Activated CD8-positive, alpha-beta memory T cell treated with anti-CD3 and anti-CD28 coated beads for 48 hours (primary cell): ENCODE measurements at regions not wholly inside any gene's neighbourhood (a gene's known extent, or its start where the extent isn't known, plus 50 kb on each side); places are given as distances from the start of the nearest gene placed in this dataset.
"Not testable (repeated sequence)": the region's sequence is repeated elsewhere in the genome, so short reads cannot be mapped to it uniquely, and the experiment has no call there.

Experiments
- DNase-seq, 3 experiments: peaks; one replicate each; pipeline ENCODE4 v3.0.0-alpha.2; 2020; ENCODE audit warnings: low read depth in 2 of 3, low spot score in 2 of 3

DNA sequence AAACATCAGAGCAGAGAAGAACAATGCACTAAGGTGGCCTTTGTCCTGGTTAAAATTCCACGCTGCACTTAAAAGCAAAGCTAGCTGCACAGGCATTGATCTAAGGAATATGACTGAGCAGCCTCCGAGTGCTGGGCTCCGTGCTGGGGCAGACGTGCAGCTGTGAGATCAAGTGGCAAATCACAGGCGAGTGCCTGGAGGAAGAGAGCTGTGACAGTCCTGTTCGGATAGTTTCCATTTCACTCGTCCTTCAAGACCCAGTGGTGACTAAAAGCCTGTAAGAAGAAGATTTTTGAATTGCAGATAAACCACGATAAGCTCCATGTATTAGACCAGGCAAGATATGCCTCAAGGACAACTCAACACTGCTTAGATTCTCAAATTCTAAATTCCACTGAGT, 247.9 kb downstream of the ANKRD60 start:
- DNase-seq: no peak

DNA sequence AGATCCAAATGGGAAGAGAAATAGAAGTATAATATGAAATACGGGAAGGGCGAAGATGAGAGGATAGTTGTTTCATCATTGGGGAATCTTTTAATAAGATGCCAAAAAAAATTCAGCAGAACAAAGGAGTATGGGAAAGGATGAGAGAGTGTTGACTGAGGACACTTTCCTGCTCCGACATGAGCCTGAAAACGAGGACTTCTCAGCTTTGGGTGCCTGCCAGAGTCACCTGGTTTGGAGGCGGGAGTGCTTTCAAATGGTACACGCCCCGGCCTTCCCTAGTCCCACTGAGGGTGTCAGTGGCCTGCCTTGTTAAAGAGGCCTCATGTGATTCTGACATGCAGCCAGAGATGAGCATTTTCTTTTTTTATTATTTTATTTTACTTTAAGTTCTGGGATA, 250.9 kb downstream of the ANKRD60 start:
- no peak for DNase-seq

DNA sequence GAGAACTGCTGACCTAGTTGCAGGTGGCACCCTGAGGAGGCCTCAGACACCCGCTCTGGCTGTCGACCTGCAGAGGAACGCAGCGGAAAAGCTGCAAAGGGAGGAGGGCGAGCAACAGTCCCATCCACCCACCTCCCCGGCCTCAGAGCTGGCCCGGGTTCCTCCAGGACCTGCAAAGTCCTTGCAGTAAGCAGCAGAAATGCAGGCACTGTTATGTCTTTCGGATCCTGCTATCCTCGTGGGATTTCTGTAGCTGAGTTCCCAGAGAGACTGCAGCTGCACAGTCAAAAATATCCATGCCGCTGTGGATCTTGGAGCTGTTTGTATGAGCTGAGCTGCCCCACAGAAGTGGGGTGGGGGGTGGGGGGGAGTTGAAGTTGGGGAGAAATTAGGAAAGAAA, 251.3 kb downstream of the ANKRD60 start:
- DNase-seq: no peak

DNA sequence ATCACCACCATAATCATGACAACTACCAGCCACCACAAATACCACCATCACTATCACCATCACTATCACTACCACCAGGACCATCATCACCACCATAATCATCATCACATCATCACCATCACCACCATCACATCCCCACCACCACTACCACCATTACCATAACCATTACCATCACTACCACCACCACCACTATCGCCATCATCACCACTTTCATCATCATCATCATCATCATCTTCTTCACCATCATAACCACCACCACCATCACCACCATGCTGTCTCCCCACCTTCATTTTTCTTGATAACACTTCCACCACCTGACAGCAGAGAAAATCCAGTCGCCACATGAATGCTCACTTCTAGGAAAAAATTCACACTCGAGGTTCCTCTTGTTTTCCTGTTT, 253.6 kb downstream of the ANKRD60 start:
- DNase-seq: no peak

DNA sequence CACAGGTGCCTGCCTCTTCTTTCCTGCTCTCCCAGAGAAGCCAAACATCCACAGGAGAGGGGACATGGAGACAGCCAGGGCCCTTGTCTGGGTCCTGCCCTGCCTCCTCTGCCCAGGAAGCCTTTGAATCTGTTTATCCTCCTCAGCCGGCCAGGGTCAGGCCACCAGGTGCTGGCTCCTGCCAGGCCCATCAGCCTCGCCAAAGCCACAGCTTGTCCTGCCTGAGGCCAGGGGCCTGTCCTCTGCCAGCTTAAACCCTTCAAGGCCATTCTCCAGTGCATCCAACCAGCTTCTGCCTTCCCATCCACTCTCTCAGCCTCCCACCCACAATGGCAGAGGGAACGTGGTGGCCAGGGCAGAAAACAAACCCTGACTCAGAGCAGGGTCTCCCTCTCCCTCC, 254.6 kb downstream of the ANKRD60 start:
- no peak for DNase-seq

DNA sequence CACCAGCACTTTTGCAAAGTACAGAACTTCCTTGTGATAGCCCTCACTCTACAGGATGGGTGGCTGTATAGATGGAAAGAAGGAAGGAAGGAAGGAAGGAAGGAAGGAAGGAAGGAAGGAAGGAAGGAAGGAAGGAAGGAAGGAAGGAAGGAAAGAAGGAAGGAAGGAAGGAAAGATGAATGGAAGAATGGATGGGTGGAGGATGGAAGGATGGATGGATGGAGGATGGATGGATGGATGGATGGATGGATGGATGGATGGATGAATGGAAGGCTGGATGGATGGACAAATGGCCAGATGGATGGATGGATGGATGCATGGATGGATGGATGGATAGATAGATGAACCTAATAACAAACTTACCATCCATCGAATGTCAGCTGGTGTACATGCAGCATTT, 256.9 kb downstream of the ANKRD60 start:
- not testable (repeated sequence) for DNase-seq

DNA sequence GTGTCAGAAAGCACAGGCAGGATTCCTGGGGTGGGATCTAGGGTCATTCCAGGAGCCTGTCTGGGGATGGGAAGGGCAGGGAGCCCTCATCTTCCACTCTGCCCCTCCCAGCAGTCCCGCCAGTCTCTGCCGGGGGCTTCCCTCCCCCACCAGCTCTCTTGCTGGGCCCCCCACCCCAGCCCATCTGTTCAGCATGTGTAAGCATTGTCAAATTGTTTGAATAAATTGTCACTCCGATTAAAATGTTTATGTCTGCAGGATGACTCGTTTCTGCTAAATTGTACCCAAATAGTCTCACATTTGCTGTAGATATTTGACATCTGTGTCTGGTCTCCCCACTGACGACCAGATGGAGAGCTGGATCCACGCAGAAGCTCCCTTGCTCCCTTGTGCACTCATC, 257.6 kb downstream of the ANKRD60 start:
- no peak for DNase-seq

DNA sequence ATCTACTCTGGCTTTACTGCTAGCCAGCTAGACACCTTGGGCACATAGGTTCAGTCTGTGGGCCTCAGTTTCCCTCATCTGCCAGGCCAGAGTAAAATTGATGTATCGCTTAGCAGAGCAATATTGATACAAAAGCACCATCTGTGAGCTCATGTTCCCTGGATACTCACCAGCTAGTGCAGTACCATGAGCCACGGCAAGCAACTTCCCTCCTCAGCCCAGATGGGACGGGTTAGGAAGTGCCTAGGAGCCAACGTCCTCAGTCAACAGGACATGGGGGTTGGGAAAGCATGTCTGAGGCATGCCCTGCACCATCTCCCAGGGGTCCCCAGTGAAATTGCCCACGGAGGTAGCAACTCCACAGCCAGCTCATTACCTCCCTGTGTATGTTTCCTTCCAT, 258.3 kb downstream of the ANKRD60 start:
- no peak for DNase-seq

DNA sequence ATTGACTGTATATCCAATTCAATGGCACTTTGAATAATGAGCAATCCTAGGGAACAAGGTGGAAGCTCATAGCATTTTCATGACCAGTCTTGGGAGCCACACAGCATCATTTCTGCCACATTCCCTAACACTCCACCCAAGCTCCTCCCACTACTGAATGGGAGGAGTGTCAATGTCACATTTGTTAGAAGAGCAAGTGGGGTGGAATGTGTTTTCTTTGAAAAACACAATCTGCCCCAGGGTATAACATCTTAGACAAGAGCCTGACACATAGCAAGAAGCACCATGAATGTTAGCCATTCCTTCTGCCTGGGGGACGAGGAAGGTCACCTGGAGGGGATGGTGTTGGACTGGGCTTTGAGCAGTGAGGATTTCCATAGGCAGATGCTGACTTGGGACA, 258.3 kb upstream of the PMEPA1 start:
- DNase-seq: no peak

DNA sequence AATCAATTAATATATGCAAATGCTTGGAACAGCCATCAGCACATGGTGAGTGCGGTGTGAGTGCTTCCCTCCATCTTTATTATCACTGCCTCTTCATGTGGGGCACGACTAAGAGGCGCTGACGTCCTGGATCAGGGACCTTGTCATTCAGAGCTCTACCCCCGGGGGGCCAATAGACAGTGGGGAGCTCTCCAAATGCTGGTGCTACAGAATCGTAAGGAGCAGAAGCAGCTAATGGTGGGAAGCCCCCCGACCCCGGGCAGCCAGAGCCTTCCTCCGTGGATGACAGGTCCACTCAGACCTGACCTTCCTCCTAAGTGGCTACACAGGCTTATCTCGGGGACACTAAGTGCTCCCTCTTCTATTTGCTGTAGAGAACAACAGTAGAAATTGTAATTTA, 257.5 kb upstream of the PMEPA1 start:
- DNase-seq: no peak

DNA sequence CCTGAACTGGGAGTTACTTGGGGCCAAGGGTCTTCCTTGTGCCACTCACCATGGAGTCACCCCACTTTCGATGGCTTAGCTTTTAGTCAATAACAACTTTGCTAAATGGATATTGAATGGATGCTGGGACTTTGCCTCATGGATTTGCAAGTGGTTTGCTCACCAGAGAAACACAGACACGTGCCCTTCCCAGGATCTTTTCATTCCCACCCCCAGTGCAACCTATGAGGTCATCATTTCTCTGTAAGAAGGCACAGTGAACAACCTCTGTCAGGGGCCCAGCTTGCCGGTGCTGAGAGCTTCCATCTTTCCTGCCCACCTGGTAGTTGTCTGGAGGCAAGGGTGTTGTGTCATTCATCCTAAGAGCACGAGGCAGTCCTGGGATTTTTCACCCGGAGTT, 256.8 kb upstream of the PMEPA1 start:
- no peak for DNase-seq

DNA sequence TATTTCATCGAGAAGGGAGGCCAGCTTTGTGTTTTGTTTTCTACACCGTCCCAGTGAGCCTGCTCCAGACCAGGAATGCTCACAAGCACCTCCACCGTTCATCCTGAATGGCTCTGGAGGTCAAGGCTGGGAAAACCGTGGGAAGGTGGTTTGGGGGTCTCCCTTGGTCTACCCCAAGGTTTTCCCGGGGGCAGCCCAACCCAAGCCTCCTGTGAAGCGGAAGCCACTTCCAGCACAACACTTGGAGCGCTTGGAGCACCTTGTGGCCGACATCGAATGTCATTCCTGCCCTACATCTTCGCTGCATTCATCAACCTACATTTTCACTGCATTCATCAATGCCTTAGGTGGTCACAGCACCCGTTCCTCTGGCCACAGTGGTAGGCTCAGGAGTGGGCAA, 255.6 kb upstream of the PMEPA1 start:
- no peak for DNase-seq

DNA sequence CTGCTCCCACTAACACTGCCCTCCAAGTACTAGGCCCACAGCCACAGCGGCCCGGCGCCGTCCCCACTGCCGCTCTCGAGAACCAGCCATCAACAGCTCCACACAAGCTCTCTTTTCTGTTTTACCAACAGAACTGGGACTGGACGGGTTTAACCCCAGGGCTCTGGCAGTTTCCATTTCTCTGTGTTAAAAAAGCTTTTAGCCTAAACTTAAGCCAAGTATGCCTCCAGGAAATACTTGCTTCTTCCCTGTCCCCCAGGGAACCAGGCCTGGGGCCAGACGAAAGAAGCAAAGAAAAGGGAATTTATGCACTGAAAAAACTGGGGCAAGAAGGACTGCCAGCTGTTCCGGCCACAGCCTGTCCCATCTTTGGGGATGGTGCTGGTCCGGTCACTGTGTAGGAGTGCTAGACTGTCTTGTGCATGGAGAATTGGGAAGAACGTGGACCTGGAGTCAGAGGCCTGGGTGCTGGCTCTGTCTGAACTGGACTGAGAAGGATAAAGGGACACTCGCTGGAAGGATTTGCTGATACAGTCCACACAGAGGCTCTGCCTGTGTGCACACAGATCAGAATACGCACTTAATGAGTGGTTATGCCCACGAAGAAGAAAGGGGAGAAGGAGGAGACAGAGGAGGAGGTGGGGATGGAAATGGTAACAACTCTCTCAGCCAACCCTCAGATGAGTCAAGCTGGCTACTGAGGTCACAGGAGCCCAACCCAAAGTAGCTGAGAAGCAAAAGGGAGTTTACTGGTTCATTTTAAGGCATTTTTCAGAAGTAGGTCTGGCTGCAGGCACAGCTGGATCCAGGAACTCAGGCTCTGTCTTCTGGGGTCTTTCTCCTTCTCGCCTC, 254.4 kb upstream of the PMEPA1 start:
- DNase-seq: no peak

DNA sequence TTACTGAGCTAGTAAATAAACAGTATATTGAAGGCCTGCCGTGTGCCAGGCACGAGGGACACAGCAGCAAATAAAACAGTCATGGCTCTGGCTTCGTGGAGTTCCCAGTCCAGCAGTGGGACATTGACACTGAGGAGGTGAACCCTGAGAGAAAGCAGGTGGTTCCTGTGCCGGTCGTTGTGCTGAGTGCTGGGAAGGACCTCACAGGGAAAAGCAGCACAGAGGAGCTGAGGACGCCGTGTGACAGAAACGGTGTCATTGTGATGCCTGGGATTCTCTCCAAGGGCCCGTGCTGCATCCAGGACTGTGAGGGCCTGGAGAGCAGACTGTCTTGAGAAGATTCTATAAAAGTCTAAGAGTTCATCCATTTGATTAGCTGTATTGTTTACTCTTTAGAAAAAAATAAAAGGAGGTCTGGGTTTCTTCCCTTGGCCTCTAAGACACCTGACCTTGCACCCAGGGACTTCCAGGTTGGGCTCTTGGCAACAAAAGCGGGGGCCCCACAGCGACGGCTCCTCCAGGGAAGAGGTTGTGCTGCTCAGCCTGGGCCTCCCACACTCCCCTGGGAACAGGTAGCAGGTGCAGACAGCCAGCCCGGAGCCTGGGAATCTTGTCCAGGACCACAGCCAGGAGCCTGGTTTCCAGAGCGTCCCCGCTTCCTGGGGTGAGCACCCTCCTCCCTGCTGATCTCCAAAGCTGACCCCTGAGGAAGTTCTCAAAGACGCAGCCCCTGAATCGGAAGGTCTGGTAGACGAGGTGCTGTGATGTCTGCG, 251.2 kb upstream of the PMEPA1 start:
- no peak for DNase-seq

DNA sequence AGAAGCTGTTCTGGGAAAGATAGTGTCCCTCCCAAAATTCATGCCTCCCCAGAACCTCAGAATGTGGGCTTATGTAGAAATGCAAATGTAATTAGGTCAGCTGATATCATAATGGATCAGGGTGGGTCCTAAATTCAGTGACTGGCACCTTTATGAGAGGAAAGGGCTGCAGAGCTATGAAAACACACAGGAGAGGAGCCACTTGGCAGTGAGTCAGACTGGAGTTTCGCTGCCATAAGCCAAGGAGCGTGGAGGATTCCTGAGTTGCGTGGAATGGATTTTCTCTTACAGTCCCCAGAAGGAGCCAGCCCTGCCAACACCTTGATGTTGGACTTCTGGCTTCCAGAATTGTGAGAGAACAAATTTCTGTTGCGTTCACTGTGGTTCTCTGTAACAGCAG, 249.8 kb upstream of the PMEPA1 start:
- no peak for DNase-seq

DNA sequence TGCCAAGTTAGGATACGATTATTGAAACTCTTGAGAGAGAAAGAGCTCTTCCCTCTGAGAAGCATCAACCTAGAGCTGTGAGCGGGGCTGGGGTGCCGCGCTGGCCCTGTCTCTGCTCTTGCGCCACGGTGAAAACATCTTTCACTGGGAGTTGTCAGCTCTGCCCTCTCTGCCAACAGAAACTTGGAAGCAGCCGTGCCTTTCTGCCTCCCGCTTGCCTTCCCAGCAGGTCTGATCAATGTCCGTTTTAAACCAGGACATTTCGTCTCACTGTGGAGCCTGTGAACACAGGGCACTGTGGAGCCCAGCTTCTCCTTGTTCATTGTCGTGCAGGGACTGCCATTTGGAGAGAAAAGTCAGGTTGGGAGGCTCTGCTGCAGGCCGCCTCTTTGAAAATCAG, 249.2 kb upstream of the PMEPA1 start:
- DNase-seq: no peak

DNA sequence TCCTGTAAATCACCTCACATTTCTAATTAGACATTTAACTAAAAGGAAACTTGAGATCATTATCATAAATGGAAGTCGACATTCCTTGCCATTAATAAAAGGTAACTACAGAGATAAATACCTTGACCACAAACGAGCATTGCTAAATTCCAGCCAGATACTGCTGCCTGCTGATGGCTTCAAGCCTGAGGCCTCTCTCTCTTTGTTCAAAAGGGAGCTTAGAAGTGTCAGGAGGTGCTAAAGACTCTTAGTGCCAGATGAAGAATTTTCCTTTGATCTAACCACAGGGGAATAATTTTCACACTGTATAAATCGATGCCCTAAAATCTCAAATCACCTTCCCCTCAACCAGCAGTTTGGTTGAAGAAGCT, 248.2 kb upstream of the PMEPA1 start:
- no peak for DNase-seq

DNA sequence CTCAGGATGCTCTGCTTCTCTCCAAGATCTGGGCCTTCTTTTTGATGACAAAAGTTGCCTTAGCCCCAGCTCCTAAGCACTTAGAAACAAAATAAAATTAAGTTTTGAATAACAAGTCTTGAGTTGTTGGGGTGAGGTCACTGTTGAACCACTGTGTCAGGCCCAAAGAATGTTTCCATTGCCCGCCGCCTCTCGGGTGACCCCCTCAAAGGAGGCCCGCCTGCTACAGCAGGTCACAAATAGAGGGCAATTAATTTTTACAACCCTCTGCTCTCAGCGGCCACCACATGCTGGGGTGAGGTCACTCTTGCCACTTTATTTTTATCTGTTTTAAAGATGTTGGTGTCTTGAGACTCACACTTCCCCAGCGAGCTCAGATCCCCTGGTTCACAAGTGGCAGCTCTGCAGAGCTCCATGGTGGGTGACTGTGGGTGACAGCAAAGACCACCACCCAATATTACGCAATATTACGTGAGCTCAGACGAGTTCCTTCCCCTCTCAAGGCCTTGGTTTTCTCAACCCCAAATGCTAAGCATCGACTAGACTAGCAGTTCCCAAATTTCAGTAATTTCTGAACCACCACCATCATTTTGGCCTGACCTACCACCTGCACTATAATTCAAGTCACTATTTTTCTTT, 247.7 kb upstream of the PMEPA1 start:
- DNase-seq: no peak

DNA sequence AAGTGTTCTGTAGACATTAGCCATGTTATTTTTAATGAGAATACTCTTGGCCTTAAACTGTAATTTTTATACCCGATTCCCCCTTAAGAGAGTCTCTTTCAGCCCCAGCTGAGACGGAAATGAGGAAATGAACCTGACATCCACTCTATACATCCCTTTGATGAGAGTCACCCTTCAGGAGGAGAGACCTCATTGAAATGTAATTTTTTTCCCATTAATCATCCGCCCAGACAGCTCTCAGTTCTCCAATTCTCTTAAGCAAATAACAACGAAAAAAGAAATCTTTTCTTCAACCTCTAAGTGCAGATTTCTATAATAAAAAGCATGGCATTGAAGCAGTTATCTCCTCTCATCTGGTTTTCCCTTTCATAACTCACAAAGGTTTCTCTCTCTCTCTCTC, 243.8 kb upstream of the PMEPA1 start:
- DNase-seq: no peak

DNA sequence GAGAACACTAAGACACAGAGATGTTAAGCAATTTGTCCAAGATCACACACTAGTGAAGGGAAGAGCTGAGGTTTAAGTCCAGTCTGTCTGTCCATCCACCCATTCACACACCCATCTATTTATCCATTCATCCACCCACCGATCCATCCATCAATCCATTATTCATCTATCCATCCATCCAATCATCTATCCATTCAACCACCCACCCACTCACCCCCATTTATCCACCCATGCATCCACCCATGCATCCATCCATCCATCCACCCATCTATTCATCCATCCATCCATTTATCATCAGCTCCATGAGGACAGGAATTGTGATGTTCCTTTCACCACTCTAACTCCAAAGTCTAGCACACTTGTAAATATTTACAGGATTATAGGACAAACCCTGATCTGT, 242.3 kb upstream of the PMEPA1 start:
- DNase-seq: no peak

DNA sequence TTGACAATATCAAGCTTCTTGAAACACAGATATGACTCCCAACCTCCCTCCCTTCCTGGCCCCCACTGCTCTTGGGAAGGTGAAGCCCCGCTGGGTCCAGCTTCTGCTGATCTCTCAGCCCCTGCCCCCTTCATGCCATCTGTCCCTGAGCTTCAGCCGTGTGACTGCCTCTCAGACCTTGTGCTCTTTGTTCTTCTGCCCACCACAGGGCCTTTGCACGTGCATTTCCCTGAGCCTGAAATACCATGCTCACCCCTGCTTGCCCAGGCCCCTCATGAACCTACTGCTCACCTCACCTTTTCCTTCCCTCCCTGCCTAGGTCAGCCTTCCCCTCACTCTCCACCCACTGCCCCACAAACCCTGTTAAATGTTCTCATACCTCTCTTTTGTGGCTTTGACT, 241.7 kb upstream of the PMEPA1 start:
- no peak for DNase-seq

DNA sequence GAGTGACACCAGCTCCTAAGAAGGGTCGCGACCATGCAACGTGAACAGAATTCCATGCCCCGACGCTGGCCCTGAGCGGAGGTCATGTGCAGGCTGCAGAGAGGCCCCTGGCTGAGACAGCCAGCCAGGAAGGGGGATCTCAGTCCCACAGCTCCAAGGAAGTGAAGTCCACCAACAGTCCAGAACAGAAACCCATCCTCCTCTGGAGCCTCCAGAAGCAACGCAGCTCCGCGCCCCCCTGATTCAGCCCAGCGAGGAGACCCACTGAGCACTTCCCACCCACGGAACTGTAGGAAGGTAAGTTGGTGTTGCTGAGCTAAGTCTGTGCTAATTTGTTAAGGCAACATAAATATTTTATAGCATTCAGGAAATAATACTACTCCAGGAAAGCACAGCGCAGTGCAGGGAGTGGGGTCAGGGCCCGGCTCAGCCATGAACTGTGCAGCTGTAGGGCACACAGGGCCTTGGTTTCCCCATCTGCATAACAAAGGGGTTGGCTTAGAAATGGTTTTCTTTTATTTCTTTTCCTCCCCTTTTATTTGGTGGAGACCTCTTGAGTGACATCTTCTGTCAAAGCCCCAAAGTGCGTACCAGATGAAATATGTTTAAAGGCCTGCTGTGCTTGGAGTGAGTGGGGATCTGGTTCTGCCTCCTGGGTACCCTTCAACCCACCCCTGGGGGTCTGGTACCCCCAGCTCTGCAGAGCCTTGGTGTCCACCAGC, 241.1 kb upstream of the PMEPA1 start:
- DNase-seq: no peak
